Skeletal muscle tissue (tissue), 3 donors: ENCODE measurements at regions not wholly inside any gene's neighbourhood (a gene's known extent, or its start where the extent isn't known, plus 50 kb on each side); places are given as distances from the start of the nearest gene placed in this dataset.

Experiments used
- H3K27ac ChIP-seq: one replicate; pipeline ENCODE4 v1.7.0; 2013; ENCODE audit warnings: mild to moderate bottlenecking, low read depth, low read length, inconsistent platforms
- H3K27me3 ChIP-seq, 3 donors: one replicate each; pipeline ENCODE4 v1.7.0; 2013; ENCODE audit warnings: low read length in 3 of 3; ENCODE audit not compliant: control insufficient read depth in 3 of 3, insufficient read depth in 3 of 3
- H3K36me3 ChIP-seq, 3 donors: one replicate each; pipeline ENCODE4 v1.7.0; 2013; ENCODE audit warnings: low read length in 3 of 3; ENCODE audit not compliant: control insufficient read depth in 3 of 3, insufficient read depth in 3 of 3
- H3K4me1 ChIP-seq, 3 donors: one replicate each; pipeline ENCODE4 v1.7.0; 2013; ENCODE audit warnings: low read length in 3 of 3, mild to moderate bottlenecking in 3 of 3; ENCODE audit not compliant: control insufficient read depth in 3 of 3, insufficient read depth in 3 of 3
- H3K4me3 ChIP-seq, 3 donors: one replicate each; pipeline ENCODE4 v1.7.0; 2013; ENCODE audit warnings: low read length in 3 of 3
- H3K9ac ChIP-seq, 3 donors: one replicate each; pipeline ENCODE4 v1.7.0; 2013; ENCODE audit warnings: low read length in 3 of 3, mild to moderate bottlenecking in 3 of 3, moderate library complexity in 2 of 3, low read depth in 1 of 3
- H3K9me3 ChIP-seq, 3 donors: one replicate each; pipeline ENCODE4 v1.7.0; 2013; ENCODE audit warnings: low read length in 3 of 3; ENCODE audit not compliant: control insufficient read depth in 3 of 3
- donor health status: Osteomylitis.

GRCh38 chr1:119294199-119294598 lies 74.4 kb upstream of the HAO2 start:
- Histone ChIP-seq H3K4me3 (no peak overlapping the region), H3K27me3 (no peaks in the 10 kb centered on the region), H3K27ac (no peak overlapping the region), H3K9me3 (no peaks in the 10 kb centered on the region), H3K36me3 (no peaks in the 10 kb centered on the region), H3K4me1 (no peaks in the 10 kb centered on the region), H3K9ac (no peak overlapping the region)

- no peaks in the 10 kb centered on the region for H3K27me3 ChIP-seq
- no peak overlapping the region for H3K27ac ChIP-seq
- no peaks in the 10 kb centered on the region for H3K36me3 ChIP-seq
- no peaks in the 10 kb centered on the region for H3K9me3 ChIP-seq
- no peak overlapping the region for H3K4me3 ChIP-seq
- no peaks in the 10 kb centered on the region for H3K4me1 ChIP-seq
- no peak overlapping the region for H3K9ac ChIP-seq
Observed at GRCh38 chr1:119294722-119295121, 73.9 kb upstream of the HAO2 start.

- Histone ChIP-seq H3K4me3 (no peak overlapping the region), H3K4me1 (no peaks in the 10 kb centered on the region), H3K9ac (no peak overlapping the region), H3K27ac (no peak overlapping the region), H3K9me3 (no peaks in the 10 kb centered on the region), H3K36me3 (no peaks in the 10 kb centered on the region), H3K27me3 (no peaks in the 10 kb centered on the region)
Observed at GRCh38 chr1:119298687-119299303, 69.8 kb upstream of the HAO2 start.

- no peak overlapping the region for H3K27ac ChIP-seq
- H3K9ac ChIP-seq = no peak overlapping the region
- H3K4me1 ChIP-seq = no peaks in the 10 kb centered on the region
- H3K9me3 ChIP-seq = no peaks in the 10 kb centered on the region
- no peaks in the 10 kb centered on the region for H3K27me3 ChIP-seq
- H3K36me3 ChIP-seq = no peaks in the 10 kb centered on the region
- H3K4me3 ChIP-seq = no peak overlapping the region
Observed at GRCh38 chr1:119302011-119302410, 66.6 kb upstream of the HAO2 start.

- no peak overlapping the region for H3K27ac ChIP-seq
- H3K9me3 ChIP-seq = no peaks in the 10 kb centered on the region
- H3K9ac ChIP-seq = no peak overlapping the region
- H3K36me3 ChIP-seq = no peaks in the 10 kb centered on the region
- H3K4me3 ChIP-seq = no peak overlapping the region
- H3K4me1 ChIP-seq = no peaks in the 10 kb centered on the region
- H3K27me3 ChIP-seq = no peaks in the 10 kb centered on the region
Observed at GRCh38 chr1:119308130-119308700, 60.4 kb upstream of the HAO2 start.

- Histone ChIP-seq H3K27ac (no peak overlapping the region), H3K9me3 (no peaks in the 10 kb centered on the region), H3K4me3 (no peak overlapping the region), H3K27me3 (no peaks in the 10 kb centered on the region), H3K9ac (no peak overlapping the region), H3K4me1 (no peaks in the 10 kb centered on the region), H3K36me3 (no peaks in the 10 kb centered on the region)
Observed at GRCh38 chr1:119308806-119309205, 59.8 kb upstream of the HAO2 start.

- Histone ChIP-seq H3K36me3 (no peaks in the 10 kb centered on the region), H3K27ac (no peak overlapping the region)
Observed at GRCh38 chr1:119310301-119310700, 58.3 kb upstream of the HAO2 start.

GRCh38 chr1:119312500-119312899 lies 56.1 kb upstream of the HAO2 start:
- Histone ChIP-seq H3K27ac (no peak overlapping the region), H3K9ac (no peak overlapping the region), H3K4me1 (no peaks in the 10 kb centered on the region), H3K27me3 (no peaks in the 10 kb centered on the region), H3K4me3 (no peak overlapping the region), H3K36me3 (no peaks in the 10 kb centered on the region), H3K9me3 (no peaks in the 10 kb centered on the region)

More at GRCh38 chr1:119310301-119310700, 58.3 kb upstream of the HAO2 start:
- no peaks in the 10 kb centered on the region for H3K27me3 ChIP-seq
- H3K4me3 ChIP-seq = no peak overlapping the region
- H3K9ac ChIP-seq = no peak overlapping the region
- H3K9me3 ChIP-seq = no peaks in the 10 kb centered on the region
- H3K4me1 ChIP-seq = no peaks in the 10 kb centered on the region

- Histone ChIP-seq H3K27me3 (no peaks in the 10 kb centered on the region), H3K27ac (no peak overlapping the region), H3K4me3 (no peak overlapping the region), H3K4me1 (no peaks in the 10 kb centered on the region), H3K36me3 (no peaks in the 10 kb centered on the region), H3K9me3 (no peaks in the 10 kb centered on the region), H3K9ac (no peak overlapping the region)
Observed at GRCh38 chr1:119314001-119314796, 54.4 kb upstream of the HAO2 start.

GRCh38 chr1:119316870-119317416 lies 51.6 kb upstream of the HAO2 start:
- Histone ChIP-seq H3K27me3 (no peaks in the 10 kb centered on the region), H3K36me3 (no peaks in the 10 kb centered on the region), H3K27ac (no peak overlapping the region), H3K4me1 (no peaks in the 10 kb centered on the region), H3K9me3 (no peaks in the 10 kb centered on the region), H3K9ac (no peak overlapping the region), H3K4me3 (no peak overlapping the region)
